OCI-LY3 (cell line): ENCODE measurements at regions not wholly inside any gene's neighbourhood (a gene's known extent, or its start where the extent isn't known, plus 50 kb on each side); places are given as distances from the start of the nearest gene placed in this dataset.

Experiments
- CTCF ChIP-seq: fragments of 200-600, 300-600 bp; sonication (generic); IDR thresholded peaks from 2 replicates; pipeline ENCODE4 v1.5.1; 2014; ENCODE audit warnings: antibody characterized with exemption, low read length, low read depth
- EZH2phosphoT487 ChIP-seq: fragments of 200-600 bp; shearing (Covaris generic); IDR thresholded peaks from 2 replicates; pipeline ENCODE4 v1.6.1; 2018; ENCODE audit warnings: antibody characterized with exemption, mixed run types, low read depth

- TF ChIP-seq CTCF (no peak), EZH2phosphoT487 (no peak)
Observed at GRCh38 chr1:50278961-50279360, 144.3 kb downstream of the DMRTA2 start.
